ENCODE measurements at regions not wholly inside any gene's neighbourhood (a gene's known extent, or its start where the extent isn't known, plus 50 kb on each side); places are given as distances from the start of the nearest gene placed in this dataset.

DNA sequence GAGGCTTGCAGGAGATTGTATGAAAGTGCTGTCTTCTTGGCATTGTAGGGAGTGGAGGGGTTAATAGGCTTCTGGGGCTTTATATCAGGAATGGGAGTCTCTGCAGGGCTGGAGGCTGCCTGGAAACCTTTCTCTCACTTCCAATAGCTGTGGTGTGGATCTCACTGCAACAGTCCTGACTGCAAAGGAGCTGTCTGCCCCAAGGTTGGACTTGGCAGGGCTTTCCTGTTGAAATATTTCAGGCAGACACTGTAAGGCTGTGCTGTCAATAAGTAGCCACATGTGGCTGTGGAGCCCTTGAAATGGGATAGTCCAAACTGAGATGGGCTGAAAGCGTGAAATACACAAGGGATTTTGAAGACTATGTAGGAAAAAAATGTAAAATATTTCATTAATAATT lies 399.1 kb upstream of the SPRED2 start:
- DNase-seq, result no peak

DNA sequence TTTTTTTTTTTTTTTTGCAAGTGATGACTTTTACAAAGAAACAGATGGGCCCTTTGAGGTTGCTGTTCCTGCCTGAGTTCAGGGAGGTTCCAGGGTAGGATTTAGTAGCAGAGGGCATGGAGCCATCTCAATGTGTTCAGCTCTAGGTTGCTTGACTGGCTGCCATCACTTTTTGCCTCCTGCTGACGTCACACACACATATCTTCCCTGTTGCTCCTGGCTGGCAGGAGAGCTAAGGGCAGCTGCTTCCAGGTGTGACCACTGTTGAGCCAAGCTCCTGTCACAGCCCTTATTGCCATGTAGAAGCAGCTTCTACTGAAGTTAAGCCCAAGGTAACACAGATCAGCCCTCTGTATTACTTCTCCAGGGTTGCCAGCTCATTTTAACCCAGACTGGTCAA lies 394.2 kb upstream of the SPRED2 start:
- no peak for DNase-seq

DNA sequence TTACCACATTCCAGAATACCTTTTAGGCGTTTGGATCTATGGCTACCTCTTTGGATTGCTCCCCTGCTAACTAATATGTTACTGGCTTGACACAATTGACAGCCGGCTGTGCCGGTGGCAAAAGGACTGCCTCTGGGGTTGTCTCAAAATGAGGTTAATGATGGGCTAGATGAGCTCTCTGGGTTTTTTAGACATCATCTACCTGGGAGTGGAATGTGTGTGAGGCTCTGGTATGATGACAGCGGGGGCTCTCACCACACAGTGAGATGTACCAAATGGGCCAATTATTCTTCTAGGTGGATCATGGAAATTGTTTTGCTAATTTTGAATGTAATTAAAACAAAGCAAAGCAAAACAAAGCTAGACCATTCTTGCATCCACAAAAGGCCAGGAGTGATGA lies 391.1 kb upstream of the SPRED2 start:
- DNase-seq, result no peak

DNA sequence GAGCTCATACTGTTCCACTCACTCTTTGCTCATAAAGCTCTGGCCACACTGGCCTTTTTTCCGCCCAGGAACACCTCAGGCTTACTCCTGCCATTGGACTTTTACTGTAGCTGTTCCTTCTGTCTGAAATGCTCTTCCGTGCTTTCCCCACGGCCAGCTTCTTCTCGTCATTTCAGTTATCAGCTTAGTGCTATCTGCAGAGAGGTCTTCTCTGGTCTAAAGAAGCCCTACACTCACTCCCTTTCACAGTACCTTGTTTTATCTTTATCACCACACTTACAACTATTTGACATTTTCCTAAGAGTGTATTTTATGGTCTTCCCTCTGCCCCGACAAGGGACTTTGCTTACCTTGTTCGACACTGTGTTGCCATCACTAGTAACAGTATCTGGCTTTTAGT lies 388.1 kb upstream of the SPRED2 start:
- no peak for DNase-seq

DNA sequence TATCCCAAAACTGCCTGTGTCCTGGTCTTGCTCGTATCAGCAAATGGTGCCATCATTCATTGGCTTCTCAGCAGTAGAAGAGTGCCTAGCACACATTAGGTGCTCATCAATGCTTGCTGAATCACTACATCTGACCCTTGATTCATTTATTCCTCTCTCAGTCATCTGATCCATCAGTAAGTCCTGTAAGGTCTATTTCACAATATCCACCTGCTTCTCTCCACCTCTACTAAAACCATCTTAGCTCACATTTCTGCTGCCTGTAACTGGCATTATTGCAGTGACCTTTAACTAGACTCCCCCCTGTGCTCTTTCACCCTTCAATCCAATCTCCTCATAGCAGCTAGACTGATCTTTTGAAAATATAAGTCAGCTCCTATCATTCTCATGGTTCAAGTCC lies 387.6 kb upstream of the SPRED2 start:
- no peak for DNase-seq

DNA sequence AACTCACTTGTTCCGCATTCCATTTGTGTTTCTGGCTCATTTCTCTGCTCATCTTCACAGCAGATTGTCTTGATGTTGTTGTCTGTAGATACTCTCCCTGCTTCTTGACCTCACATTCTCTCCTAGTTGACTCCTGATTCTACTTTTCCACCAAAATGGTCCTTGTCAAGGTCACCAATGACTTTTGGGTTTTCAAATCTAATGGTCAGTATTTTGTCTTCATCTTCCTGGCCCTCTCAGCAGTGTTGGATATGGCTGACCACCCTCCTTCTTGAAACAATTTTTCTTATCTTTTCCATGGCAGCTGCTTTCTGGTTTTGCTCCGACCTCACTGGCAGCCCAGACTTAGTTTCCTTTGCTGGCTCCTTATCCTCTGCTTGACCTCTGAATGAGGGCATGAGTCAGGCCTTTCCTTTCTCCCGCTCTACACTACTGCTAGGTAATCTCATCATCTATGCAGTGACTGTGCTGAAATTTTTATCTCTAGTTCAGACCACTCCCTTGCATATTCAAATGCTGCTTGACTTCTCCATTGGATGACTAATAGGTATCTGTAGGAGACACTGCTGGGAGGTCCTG lies 386.6 kb upstream of the SPRED2 start:
- no peak for DNase-seq

DNA sequence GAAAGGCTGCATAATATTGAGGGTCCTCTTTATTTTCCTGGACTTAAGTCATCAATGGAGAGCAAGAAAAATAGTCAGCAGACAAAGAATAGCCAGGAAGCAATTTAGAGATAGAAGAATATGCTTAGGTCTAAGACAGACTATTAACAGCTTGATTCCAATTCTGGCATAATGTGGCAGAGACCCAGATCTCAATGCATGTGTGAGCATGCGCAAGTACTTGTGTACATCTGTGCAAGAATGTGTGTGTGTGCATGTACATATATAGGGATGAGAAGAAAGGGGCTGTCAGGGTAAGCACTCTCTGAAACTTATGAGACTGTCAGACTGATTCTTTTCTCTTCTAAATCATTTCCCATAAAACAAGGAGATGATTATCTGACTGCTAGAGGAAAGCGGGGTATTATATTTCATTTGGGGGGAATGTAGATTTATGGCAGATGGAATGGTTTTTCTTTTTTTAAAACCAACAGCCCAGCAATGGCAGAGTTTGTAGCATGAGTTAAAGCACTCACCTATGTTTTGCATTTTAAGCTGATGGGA lies 381.3 kb upstream of the SPRED2 start:
- DNase-seq, result no peak

DNA sequence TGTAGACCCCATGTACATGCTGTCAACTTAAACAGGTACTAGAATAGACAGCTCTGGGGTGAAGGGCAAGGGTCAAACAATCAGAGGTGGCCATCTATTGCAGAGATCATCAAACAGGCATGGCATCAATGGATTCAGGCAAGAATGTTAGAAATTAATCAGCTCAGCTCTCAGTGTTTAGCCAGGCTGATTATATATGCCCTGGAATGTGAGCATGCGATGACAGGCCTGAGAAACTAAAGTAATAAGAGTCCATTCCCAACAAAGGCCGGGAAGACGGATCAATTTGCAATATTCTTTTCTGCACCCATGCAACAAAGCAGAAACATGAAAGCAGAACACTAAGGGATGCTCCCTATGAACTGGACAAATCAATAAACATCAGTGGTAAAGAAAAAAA lies 380.5 kb upstream of the SPRED2 start:
- DNase-seq, result no peak

DNA sequence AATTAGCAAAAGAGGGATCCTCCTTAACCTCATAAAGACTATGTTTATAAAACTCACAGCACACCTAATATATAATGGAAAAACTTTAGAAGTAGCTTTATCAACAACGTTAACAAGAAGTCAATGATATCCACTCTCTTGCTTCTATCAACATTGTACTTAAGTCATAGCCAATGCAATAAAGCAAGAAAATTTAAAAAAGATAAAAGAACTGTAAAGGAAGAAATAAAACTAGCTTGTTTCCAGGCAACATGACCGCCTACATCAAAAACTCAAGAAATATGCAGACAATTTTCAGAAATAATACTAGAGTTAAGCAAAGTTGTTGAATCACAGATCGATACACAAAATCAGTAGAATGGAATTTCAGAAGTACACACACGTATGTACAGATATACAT lies 375.5 kb upstream of the SPRED2 start:
- no peak for DNase-seq

DNA sequence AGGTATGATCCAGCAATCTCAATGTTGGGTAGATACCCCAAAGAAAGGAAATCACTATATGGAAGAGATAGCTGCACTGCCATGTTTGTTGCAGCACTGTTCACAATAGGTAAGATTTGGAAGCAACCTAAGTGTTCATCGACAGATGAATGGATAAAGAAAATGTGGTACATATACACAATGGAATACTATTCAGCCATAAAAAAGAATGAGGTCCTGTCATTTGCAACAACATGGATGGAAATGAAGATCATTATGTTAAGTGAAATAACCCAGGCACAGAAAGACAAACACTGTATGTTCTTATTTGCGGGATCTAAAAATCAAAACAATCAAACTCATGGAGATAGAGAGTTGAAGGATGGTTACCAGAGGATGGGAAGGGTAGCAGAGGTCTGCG lies 372.4 kb upstream of the SPRED2 start:
- DNase-seq, result no peak

DNA sequence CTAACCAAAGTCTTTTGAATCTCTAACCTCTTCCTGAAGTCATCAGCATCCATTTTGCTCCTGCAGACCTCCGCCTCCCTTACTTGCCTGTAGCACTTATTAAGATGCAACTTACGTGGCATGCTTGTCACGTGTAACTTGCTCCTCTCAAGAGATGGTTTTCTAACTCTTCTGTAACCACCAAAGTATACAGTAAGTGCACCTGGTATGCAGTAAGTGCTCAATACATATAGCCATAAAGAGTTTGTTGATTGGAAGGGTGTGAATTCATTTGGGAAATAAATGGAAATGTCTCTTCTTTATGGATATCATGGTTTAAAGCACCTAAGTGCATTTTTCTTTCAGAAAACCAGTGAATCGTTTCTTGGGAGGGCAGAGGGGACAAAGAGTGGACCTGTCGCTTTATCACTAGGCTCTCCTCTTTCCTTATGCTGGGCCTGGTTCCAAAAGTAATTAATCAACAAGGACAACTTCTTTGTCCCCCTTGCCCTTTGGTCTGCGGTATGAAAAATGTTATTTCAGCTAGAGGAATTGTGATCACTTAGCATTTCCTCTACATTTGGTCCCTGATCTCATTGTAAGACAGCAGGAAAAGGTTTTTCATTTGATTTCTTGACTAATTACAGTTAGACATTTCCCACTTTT lies 370.0 kb upstream of the SPRED2 start:
- DNase-seq, result no peak

DNA sequence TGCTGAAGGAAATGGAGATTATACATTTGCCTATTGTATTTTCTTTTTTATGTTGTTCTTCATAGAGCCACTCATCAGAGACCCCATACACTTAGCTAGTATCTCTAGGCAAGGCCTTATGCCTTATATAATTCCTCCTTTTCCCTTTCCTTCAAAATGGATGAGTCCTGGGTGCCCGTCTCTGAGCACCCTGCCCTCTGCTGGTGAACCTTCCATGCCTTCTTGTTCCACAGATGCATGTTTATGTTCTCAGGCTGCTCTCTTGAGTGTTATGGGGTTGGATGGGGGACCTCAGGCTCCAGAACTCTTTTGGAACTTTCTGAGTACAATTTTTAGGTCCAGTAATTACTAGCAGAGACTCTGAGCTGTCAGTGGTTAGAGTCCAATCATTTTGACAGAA lies 368.6 kb upstream of the SPRED2 start:
- no peak for DNase-seq

DNA sequence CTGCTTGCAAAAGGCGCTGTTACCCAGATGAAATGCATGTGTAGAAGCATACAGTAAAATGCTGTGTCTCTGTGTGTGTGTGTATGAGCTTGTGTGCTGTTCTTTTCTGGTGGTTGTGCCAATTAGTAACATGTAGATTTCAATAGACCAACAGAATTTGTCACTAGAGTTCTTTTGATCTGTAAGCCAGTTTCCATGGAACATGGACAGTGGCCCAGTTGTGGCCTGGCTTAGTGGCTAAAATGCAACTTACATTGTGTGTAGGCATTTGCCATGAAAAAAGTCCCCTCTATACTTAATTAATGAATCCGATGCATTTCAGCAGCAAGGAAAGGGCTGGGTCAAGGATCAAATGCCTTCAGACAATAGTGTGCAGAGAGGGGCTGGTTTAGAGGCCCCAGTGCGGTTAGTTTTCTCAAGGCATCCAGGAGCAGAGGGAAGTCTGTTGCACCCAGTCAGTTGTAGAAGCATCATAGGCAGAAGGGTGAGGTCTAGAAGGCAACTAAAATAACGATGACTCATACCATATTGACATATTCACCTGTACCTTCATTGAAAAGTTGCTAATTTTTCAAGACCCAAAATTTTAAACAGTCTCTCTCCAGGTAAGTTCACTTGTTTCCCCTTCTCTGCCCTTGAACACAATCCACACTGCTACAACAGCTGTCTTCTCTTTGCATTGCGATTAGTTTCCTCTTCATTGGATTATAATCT lies 366.9 kb upstream of the SPRED2 start:
- no peak for DNase-seq

DNA sequence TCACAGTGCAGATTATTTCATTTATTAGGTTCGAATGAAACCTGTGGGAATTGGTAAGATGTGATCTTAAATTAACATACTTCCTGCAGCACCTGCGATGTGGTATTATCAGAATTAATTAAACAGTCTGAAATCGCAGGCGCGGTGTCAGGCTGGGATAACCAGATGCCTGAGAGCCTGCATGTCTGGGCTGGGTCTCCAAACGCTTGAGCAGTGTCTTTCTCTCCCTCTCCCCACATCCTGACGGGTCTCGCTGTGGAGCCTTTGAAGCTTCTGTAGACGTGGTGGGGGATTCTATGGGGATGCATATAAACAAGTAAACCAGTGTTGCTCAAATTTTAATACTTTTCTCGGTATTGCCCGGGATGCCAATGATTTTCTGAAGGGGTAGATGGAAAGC lies 366.2 kb upstream of the SPRED2 start:
- DNase-seq, result no peak

DNA sequence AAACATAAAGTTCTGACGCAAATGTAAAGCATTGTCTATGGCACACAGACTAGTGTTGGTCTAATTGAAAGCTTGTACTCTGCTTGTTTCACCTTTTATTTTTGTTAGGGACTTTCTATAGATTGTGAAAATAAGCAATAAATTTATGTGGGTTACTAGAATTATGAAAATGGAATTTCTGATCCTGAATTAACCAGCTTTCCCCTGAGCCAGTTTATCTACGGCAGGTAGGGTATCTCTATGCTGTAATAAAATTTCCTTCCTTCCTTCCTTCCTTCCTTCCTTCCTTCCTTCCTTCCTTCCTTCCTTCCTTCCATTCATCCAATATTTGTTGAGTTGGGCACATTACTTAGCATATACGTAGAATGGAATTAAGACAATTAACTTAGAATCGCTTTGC lies 362.6 kb upstream of the SPRED2 start:
- no peak for DNase-seq

DNA sequence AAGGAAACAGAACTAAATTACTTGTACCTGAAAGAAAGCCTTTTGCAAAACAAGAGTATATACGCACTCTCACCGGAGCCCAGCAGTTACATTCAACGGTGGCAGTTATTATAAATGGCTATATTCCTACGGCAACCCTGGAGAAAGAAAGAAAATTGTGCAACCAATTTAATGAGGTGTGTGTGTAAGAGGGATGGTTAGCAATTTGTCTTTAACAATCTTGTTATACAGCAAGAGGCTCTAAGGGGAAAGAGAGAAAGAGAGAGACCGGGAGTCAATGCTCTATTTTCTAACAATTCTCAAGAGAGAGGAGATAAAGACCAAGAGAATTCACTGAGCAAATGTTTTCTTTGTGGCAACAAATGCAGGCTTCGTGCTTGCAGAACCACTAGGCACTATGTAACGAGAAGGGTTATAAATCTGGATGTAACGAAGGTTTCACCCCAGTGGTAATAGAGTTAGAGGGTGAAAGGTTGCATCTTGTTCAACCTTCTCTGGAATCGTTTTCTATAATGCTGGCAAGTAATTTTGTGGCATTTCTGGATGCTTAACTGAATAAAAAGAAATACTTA lies 359.1 kb upstream of the SPRED2 start:
- DNase-seq, result no peak

DNA sequence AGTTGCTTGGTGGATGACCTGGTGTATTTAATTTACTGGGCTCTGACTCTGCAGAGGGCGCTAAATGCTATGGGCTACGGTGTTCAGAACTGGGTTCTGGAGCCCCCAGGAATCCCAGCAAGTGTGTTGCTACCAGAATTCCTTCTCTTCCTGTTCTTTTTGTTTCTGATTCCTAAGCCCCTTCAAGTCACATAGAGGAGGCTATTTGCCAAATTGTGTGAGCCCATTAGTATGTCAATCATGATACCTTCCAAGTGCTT lies 358.2 kb upstream of the SPRED2 start:
- DNase-seq, result no peak

DNA sequence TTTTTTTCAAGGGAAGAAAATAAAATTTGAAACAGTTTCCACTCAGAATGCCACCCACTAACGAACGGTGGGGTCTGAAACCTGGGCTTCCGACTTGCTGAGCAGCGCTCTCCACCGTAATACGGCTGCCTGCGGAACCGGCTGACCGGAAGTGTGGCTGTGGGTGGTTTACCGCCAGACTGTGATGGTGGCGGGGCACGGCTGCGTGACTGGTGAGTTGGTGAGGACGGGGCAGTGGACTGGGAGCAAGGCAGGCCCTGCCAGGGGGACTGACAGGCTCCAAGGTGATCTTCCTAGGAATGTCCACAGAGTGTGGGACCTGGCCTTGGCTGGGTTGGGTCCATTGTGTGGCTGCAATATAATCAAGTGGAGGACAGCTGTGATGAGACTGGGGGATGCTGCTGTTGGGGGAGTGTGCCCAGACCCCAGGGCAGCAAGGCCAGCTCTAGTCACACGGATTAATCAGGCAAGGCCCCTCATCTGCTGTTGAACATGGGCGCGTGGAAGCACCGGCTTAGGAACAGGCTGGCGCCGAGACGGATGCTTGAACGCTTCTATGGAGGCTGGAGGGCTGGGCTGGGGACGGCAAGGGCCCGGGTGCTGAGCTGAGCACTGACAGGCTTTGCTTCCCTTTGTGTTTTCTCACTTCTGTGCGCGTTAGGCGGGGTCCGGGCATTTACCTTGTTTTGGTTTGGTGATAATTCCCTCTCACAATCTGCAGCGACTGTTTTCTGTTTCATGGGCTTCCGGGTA lies 357.7 kb upstream of the SPRED2 start:
- no peak for DNase-seq

DNA sequence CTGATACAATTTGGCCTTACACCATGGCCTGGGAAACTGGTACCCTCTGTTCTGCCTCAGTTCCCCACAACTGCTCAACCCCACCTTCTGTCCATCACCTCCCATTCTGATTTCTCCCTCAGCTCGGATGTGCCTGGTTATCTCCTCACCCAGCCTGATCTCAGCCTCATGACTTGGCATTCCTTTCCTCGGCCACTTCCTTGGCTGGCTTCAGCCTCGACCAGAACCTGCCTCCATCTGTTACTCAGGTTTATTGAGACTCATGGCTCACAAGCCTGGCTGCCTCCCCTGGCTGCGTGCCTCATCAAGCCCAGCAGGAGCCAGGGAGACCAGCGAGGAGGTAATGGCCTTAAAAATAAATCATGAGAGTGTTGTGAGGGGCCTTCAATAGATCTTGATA lies 356.2 kb upstream of the SPRED2 start:
- DNase-seq, result no peak

DNA sequence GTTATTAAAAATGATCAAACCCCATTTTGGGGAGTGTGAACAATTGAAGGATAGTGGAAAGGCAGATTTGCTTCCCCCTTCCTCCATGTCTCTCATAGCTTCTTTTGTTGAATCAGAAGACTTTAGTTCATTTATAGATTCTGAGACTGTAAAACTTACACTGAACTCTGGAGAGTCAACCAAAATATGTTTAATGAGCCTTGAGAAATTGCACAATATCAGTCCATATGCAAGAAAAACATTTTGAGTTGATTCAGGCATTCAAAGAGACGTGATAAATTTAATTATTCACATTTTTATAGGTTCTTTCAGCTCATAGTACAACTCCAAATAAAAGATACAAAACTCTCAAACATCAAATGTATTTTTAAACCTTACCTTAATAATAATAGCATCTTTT lies 354.4 kb upstream of the SPRED2 start:
- DNase-seq, result no peak

DNA sequence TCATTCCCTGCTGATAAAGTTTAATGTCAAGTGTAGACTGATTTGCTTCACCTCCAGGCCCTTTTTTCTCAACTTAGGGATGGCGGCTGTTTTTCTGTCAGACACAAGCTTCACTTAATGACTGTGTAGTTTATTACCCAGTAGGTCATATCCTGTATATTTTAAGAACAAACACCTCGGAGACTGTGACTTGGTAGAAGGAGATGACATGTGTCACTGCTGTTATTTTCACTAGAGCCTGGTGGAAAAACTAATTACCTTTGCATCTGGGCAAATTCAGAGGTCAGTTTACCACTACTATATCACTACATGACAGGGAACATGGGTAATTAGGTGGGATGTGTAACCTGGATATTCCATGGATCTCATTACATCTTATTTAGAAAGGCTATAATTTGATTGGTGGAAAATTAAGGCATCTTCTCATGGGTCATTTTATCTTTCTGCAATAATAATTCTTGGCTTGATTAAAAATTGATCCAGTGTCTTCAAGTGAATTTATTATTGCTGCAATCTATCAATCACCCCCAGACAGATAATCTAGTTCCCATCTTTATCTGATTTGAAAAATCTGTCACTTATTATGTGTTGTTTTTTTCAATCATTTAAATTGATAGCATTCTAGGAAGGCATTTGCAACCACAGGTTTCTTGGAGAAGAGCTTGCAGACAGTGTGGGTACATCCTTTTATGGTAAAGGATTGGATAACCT lies 353.8 kb upstream of the SPRED2 start:
- no peak for DNase-seq

DNA sequence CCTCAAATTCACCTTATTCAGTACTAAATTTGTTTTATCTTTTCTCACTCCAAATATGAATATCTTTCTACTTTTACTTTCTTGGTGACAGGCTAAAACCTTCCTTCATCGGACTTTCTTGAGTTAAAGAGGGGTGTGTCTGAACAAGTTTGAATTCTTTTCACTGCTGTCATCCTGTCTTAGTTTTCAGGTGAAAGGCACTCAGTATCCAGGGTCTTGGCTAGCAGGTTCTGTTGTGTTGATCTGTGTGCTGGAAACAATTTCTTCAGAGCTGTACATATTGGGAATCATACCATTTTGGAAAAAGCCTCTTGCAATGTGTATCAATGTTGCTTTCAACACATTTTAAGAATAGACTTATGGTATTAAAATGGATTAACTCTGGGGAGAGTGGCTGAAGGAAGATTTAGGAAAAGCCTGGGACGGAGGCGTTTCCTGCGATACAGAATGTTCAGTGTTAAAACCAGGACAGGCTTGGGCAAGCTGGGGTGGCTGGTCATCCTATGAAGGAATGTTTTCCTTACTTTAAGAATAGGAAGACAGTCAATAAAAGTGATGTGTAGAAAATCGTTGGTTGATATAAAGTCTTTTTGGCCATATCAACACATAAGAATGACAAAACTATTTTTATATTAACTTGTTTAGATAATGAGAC lies 350.7 kb upstream of the SPRED2 start:
- DNase-seq, result no peak
